Hematopoietic multipotent progenitor cell treated with erythropoietin and hydrocortisone succinate and interleukin-3 and kit ligand, for 6 days (in vitro differentiated cells): ENCODE measurements at regions not wholly inside any gene's neighbourhood (a gene's known extent, or its start where the extent isn't known, plus 50 kb on each side); places are given as distances from the start of the nearest gene placed in this dataset.

ENCODE experiments used
- DNase-seq: peaks from one replicate; pipeline ENCODE4 v3.0.0-alpha.2; 2015

DNA sequence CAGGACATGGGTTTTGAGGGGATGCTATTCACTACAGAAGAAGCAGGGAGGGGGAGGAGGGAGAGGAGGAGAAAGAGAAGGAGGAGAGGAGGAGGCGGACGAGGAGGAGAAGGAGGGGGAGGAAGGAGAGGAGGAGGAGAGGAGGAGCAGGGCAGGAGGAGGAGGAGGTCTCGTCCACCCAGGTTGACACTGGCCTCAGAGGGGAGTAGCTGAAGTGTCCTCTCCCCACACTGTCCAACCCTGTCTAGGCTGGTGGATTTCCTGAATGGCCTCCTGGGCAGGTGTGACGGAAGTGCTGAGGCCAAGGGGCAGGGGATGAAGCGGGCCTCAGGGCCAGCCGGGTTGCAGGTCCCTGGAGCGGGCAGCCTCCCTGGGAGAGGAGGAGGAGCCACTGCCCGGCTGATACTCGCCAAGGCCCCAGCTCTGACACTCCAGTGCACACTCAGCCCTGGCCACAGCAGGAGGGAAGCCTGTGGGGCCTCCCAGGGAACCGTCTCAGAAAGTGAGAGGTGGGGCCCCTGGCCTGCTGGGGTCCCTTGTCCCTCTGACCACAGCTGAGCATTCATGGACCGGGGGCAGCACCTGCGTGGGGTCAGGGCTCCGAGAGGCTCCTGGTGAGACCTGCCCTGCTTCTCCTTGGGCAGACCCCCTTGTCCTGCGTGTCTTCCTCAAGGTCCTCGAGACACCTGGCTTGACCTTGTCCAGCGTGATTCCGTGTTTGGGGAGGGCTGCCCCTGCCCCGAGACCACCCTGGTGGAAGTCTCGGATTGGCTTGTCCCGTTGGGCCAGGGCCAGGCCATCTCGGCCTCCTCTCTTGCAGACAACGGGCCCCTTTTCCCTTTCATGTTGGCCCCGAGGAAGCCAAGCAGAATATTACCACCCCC, 200.6 kb upstream of the CIBAR2 start:
- DNase-seq, result no peak

DNA sequence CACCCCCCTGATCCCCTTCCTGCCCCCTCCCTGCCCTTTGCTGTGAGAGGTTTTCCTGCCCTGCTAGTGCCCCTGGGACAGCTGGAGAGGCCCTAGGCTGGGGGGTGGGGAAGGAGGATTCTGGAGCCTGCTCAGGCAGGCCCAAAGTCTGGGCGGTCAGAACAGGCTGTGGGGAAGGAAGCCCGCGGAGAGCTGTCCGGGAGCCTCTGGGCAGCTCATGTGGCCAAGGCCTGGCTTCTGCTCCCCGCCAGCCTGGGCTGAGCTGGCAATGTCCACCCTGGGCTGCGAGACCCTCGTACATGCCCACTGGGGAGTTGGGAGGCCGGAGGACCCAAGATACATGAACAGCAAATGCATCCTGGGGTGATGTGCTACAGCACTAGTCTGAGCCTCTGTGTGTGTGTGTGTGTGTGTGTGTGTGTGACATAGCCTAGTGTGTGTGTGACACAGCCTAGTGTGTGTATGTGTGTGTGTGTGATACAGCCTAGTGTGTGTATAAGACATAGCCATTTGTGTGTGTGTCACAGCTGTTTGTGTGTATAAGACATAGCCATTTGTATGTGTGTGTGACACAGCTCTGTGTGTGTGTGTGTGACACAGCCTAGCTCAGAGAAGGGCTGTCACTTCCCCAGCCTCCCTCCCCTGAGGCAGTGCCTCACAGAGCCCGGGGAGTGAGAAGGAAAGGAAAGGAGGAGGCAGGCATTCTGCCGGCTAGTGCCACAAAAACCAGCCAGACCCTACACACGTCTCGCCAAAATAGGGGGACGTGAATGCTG, 201.4 kb upstream of the CIBAR2 start:
- no peak for DNase-seq

DNA sequence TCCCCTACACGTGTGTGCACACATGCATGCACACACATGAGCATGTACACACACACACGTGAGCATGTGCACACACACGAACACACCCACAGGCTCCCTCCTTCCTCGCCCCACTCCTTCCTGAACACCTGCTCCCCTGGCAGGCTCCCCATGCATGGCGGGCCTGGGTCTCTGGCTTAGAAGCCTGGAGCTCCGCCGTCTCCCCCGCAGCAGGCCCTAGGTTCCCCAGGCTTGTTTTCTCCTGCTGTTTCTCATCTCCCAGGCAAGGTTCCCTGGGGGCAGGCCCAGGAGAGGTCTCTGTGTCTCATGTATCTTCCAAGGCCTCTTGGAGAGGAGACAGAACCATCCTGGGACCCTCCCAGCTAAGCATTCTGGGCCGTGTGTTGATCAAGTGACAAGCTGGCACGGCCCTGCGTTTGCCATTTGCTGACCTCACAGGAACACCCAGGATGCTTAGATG, 202.3 kb upstream of the CIBAR2 start:
- no peak for DNase-seq

DNA sequence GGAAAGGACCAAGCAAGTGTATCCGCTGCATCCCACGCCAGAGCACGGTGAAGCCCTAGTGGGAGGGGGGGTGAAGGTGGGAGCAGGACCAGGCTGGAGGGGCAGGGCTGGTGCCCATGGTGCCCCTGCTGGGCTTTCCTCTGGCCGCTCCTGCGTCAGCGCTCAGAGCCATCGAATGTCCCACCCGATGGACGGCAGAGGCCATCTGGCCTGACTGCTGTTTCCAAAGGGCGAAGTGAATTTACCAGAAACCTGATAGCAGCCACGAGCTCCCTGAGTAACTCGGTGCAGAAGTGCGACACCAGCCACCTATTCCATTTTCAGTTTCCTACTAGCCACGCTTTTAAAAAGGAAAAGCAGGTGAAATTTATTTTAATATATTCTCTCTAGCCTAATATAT, 203.6 kb upstream of the CIBAR2 start:
- no peak for DNase-seq

DNA sequence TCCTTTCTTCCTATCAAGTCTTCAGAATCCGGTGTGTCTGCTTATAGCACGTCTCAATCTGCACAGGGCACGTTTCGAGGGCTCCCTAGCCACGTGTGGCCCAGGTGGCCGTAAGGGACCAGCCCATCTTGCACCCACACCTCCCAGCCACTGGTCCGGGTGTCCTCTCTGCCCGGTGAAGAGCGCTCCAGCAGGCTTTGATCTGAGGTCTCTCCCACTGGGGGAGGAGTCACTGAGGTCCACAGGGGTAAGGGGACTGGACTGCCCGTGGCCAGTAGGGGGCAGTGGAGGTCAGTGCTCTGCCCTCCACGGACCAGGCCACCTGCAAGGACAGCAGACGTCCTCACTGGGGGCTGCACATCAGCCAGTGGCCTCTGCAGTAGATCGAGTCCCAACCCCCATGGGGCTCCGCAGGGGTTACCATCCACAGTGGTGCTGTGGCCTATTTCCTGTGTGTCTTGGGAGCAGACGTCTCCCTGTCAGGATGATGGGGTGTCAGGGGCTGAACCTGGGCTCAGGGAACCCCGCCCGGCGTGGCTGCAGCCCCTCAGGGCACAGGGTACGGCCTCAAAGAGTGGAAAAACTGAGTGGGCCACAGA, 204.1 kb upstream of the CIBAR2 start:
- peak; percentile 88 for DNase-seq

DNA sequence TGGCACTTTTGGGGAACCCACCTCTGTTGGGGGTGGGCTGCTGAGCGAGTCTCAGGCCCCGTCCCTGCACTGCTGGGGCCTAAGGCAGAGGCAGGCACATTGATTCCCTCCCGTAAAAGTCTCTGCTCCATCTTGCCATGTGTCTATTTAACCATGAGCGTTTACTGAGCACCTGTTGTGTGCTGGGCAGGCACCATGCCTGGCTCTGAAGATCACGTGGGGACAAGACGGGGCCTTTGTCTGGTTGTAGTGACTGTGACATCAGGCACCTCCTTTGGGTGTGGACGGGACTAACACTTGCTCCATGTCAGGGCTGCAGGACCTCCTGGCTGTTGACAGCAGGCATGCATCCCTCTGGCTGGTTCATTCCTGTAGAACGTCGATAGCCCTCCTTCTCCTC, 204.7 kb upstream of the CIBAR2 start:
- no peak for DNase-seq

DNA sequence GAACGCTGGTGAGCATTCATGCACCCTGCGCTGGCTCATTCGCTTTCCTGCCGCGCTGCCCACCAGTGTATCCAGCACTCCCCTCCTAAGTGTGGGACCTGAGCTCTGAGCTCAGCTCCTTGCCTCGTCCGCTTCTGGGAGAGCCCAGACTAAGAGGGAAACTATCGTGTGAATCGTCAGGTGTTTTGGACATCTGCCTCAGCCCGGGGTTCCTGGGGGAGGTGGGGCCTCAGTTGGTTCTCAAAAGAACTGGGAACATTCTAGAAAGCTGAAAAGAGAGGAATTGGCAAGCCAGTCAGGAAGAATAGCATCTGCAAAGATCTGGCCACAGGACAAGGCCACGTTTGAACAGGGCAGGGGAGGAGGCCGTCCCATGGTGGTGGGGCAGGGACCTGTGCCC, 205.4 kb upstream of the CIBAR2 start:
- no peak for DNase-seq

DNA sequence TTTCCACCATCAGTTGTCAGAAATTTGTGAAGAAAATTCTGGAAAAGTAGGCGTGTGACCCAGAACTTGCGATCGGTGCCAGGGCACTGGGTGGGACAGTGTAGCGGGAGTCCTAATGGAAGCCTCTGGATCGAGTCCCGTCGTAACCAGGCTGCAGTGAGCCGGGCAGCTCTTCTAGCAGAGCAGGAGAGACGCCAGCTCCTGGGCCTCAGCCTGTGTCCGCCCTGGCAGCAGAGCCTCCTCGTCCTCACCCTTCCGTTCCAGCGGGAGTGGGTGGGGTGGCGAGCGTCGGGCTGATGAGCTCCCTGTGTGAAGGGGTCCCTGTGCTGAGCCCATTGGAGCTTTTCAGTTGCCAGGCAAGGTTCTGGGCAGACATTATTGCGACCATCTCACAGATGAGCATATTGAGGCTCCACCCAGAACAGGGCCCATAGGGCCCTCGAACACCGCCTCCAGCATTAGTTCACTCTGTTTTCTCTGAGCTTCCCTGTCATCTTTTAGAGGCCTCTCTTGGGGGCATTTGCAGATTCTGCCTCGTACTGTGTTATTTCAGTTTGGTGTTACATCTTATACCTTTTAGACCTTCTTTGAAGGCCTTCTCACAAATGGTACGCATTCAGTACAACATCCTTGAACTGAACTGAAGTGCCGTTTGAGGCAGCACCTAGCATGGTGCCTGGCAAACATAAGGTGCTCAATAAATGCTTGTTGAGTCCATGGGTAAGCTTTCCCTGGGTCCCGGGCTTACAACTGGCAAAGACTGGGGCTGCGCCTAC, 207.1 kb upstream of the CIBAR2 start:
- DNase-seq, result no peak

DNA sequence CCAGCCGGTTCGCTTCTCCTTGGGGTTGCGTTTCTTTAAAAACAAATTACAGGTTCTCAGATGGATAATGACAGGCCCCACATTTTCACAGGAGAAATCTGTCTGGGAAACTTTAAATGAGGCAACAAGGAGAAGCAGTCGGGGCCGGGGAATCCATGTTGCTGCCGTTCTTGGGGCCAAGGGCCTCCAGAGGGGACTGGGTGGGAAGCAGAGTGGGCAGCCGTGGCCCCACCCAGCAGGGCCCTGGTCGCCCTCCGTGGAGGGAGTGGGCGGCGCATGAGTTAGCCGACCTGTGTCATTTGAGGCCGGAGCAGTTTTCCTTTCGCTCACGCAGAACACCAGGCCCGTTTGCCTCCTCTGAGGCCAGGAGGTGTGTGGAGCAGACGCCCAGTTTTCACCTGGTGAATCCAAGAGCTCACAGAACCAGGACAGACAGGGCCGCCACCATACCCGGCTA, 207.7 kb upstream of the CIBAR2 start:
- no peak for DNase-seq

DNA sequence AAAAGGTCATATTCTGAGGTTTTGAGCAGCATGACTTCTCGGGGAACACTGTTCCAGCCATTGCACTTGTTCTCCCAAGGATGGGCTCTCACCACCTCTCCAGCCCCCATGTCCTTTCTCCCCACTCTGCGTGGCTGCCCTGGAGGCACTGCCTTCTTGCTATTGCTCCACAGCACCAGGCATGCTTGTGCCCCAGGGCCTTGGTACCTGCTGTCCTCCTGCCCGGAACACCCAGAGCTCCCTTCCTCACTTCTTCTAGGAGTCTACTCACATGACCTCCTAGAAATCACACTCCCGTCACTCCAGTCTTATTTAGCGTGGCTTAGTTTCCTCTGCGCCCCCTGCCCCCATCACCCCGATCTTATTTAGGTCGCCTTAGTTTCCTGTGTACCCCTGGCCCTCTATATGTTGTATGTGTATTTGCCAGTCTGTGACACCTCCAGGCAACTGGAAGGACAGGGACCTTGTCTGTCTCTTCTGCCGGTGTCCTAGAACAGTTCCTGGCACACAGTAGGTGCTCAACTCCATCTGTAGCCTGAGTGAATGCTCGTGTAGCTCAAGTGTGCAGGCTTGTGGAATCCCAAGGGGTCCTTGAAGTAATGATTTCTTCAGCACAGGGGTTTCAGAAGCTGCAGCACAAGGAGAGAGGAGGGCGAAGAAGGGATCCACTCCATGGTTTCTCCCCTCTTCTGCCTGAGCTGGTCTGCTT, 208.6 kb upstream of the CIBAR2 start:
- no peak for DNase-seq

DNA sequence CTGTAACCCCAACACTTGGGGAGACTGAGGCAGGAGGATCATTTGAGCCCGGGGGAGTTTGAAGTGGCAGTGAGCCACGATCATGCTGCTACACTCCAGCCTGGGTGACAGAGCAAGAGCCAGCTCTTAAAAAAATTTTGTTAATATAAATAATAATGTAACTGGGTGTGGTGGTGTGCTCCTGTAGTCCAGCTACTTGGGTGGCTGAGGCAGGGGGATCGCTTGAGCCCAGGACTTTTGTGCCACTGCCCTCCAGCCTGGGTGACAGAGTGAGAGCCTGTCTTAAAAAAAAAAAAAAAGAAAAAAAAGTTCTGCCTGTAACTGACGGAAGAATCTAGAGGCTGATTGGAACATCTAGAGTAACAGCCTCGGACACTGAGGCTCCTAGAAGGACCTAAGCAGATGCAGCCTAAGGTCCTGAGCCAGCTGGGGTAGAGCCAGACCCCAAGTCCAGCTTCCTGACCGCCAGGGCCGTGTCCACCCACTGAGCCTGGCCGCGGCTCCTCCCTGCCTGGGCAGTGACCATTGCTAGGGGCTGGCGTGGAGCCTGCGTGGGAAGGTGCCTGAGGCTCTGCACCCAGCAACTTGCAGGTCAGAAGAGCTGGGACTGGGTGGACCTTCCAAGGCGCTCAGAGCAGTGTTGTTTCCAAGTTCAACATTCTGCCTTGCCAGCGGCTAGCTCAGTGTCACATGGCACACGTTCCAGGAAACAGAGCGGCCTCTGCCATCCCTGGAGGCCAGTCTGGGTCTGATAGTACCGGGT, 209.4 kb upstream of the CIBAR2 start:
- DNase-seq, result peak; percentile 73

DNA sequence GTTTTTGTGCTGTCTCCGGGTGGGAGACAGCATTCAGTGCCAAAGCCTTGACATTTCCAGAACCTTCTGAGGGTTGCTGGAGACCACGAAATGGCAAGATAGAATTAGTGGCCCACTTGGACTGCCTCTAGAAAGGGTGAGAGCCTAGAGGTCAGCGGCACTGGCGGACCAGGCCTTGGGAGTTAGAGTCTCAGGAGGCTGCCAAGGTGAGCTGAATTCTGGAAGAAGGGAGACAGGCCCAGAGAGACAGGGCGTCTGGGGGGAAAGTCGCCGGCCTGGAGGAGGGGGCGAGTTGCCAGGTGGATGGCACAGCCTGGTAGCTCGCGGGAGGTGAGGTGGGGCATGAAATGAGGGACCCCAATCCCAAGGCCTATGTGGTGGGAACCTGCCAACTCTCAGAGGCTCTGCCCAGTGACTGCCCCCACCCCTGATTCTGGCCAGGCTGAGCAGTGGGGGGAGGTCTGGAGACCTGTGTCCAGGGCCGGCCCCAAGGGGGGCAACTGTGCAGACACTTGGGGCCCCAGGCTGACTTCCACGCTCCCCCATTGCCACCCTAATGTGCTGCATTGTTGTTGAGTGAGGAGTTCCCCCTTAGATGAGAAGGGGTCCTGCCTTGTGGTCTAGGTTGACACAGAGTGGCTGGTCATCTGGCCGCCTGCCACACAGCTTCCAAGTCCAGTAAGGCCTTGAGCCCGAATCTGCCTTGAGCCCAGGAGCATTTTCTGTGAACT, 211.1 kb upstream of the CIBAR2 start:
- no peak for DNase-seq

DNA sequence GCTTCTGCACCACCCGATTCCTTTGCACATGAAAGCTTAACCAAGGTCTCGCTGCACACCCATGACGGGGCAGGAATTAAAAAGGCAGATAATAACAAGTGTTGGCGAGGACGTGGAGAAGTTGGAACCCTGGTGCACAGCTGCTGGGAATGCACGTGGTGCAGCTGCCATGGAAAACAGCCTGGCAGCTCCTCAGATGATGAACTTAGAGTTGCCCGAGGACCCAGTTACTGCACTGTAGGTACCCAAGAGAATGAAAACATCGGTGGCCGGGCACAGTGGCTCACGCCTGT, 211.6 kb upstream of the CIBAR2 start:
- DNase-seq, result no peak

DNA sequence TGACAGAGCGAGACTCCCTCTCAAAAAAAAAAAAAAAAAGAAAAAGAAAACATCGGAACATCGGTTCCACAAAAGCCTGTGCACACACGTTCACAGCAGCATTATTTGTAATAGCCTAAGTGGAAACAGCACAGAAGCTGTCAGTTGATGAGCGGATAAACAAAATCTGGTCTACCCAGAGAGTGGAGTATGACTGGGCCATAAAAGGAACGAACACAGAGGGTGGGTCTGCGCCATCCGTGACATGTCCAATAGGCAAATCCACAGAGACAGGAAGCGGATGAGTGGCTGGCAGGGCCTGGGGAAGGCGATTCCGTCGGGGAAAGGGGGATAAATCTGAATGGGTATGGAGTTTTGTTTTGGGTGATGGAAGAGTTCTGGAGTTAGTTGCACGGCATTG, 212.2 kb upstream of the CIBAR2 start:
- no peak for DNase-seq

DNA sequence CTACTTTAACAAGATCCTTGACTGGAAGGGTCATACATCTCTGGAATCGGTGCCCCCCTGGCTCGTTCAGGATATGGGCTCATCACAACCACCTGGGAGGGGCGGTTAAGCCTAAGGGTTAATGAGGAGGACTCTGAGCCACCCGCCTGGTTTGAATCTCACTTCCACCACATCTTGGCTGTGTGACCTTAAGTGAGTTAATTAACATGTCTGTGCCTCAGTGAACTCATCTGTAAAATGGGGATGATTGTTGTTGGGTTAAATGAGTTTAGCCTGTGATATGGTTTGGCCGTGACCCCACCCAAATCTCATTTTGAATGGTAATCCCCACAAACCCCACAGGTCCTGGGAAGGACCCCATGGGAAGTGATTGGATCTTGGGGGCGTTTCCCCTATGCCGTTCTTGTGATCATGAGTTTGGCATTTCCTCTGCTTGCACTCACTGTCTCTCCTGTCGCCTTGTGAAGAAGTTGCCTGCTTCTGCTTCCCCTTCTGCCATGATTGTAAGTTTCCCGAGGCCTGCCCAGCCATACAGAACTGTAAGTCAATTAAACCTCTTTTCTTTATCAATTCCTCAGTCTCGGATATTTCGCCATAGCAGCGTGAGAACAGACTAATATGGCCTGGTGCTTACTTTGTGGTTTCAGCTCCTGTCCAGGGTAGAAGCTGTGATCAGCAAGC, 214.0 kb upstream of the CIBAR2 start:
- no peak for DNase-seq

DNA sequence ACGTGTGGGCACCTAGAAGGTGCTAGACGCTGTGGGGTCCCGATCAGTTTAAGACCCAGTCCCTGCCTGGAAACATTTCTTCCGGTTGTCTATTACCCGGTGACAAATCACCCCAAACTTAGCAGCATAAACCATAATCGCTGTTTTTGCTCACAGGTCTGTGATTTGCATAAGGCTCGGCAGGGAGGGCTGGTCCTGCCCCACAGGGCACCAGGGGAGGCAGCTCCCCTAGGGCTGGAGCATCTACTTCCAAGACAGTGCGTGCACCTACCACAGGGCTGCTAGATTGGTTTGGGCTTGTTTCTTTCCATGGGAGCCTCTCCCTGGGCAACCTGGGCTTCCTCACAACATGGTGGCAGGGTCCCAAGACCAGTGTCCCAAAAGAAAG, 214.5 kb upstream of the CIBAR2 start:
- no peak for DNase-seq

DNA sequence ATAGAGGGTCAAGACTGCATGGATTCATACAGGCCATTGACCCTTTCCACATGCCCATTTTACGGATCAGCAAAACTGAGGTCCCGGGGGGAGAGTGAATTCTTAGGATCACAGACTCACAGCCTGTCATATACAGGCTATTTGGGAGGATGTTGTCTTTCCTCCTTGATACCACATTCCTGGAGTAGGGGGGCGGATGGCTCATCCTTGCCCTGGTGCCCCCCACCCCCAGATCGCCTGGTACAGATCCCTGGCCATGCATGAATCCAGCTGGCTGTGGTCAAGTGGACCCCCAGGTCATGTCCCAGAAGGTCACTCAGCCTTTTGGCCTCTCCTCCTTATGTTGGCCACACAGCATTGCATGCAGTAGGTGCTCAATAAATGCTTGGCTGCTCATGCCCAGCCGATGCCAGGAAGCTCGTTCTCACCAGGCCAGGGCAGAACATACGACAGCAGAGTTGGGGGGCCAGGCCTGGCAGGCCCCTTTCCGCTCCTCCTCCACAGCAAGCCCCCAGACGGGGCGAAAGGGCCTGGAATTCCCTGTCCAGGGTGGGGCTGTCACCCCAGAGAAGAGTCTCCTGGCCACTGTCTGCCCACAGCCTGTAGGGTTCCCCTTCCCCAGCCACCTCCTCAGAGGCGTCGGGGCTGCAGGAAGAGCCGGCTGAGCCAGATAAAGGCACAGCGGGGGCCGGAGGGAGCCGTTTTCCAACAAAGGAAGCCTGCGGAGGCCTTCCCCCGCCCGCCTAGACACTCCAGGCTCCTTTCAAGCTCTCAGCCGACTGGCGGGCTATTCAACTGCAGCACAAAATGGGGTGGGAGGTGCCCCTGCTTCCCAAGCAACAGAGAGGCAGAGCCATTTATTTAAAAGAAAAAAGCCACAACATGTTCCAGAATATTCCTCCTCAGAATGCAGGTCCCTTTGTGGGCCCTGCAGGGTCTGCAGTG, 215.7 kb upstream of the CIBAR2 start:
- peak; percentile 84 for DNase-seq

DNA sequence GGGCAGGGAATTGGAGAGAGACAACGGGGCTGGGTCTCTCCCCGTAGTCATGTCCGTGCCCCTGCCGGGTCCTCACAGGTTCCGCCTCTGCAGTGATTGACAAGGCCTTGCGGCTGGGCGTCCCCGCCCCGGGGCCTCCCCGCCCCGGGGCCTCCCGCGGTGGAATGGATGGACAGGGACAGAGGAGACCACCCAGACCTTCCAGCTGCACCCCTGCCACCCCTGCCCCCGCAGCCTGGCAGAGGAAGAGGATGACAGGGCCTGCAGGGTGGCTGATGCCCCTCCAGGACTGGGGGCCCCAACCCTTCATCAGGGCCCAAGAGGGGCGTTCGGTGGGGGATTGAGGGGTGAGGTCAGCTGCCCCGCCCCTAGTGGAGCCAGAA, 216.4 kb upstream of the CIBAR2 start:
- peak; percentile 46 for DNase-seq
